Hepatocyte (in vitro differentiated cells): ENCODE measurements at regions not wholly inside any gene's neighbourhood (a gene's known extent, or its start where the extent isn't known, plus 50 kb on each side); places are given as distances from the start of the nearest gene placed in this dataset.

ENCODE experiments used
- EZH2 ChIP-seq: fragments of 200-600 bp; sonication (generic); IDR thresholded peaks from 2 replicates; pipeline ENCODE4 v1.6.1; 2016; ENCODE audit warnings: antibody characterized with exemption, mild to moderate bottlenecking, borderline replicate concordance
- TF ChIP-seq, protein P1 (sequence below): fragments of 200-600 bp; sonication (generic); IDR thresholded peaks from 2 replicates; pipeline ENCODE4 v1.5.1; 2016; ENCODE audit warnings: antibody characterized with exemption, mild to moderate bottlenecking; ENCODE audit not compliant: poor library complexity

DNA sequence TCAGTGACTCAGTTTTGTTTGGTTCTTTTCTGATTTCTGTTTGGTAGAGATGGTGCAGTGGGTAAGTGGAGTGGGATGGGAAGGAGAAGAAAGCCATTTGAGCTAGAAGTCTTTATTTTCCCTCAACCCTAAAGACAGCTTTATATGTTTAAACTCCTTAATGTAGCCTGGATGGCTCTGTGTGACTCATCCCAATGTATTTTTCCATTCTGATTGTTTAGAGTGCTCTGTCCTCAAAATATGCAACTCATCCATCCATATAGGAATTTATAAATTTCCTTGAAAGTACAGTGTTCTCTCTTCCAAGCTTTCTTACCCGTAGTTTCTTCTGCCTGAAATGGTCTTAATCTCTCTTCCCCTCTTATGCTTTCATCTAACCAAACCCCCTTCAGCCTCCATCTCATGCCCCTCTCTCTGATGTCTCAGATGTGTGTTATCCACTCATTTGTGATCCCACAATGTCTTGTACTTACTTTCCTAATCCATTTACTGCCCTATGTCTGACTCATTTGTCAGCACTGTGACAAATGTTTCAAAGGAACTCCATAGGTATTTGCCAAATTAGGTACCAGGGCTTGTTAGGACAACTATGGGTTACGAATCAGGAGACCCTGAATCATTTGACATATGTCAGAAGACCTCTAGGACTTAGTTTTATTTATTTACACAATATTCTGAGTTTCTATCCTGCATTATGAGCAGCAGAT lies 217.5 kb upstream of the SGCD start:
- TF ChIP-seq, protein P1, sequence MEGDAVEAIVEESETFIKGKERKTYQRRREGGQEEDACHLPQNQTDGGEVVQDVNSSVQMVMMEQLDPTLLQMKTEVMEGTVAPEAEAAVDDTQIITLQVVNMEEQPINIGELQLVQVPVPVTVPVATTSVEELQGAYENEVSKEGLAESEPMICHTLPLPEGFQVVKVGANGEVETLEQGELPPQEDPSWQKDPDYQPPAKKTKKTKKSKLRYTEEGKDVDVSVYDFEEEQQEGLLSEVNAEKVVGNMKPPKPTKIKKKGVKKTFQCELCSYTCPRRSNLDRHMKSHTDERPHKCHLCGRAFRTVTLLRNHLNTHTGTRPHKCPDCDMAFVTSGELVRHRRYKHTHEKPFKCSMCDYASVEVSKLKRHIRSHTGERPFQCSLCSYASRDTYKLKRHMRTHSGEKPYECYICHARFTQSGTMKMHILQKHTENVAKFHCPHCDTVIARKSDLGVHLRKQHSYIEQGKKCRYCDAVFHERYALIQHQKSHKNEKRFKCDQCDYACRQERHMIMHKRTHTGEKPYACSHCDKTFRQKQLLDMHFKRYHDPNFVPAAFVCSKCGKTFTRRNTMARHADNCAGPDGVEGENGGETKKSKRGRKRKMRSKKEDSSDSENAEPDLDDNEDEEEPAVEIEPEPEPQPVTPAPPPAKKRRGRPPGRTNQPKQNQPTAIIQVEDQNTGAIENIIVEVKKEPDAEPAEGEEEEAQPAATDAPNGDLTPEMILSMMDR = no peak
- no peak for TF ChIP-seq EZH2
